Parathyroid adenoma (tissue), 2 donors: ENCODE measurements at regions not wholly inside any gene's neighbourhood (a gene's known extent, or its start where the extent isn't known, plus 50 kb on each side); places are given as distances from the start of the nearest gene placed in this dataset.

Source experiments
- H2AFZ ChIP-seq: fragments of 300-600 bp; sonication (generic); one replicate; pipeline ENCODE4 v1.7.0; 2017; ENCODE audit warnings: antibody characterized with exemption, mild to moderate bottlenecking
- H3K27ac ChIP-seq: fragments of 300-600 bp; sonication (generic); one replicate; pipeline ENCODE4 v1.7.0; 2017
- H3K27me3 ChIP-seq: fragments of 300-600 bp; sonication (generic); one replicate; pipeline ENCODE4 v1.7.0; 2017; ENCODE audit warnings: low read length; ENCODE audit not compliant: control insufficient read depth, insufficient read depth
- H3K36me3 ChIP-seq: fragments of 300-600 bp; sonication (generic); one replicate; pipeline ENCODE4 v1.7.0; 2017; ENCODE audit warnings: low read length; ENCODE audit not compliant: control insufficient read depth, insufficient read depth
- H3K4me1 ChIP-seq: fragments of 300-600 bp; sonication (generic); one replicate; pipeline ENCODE4 v1.7.0; 2017; ENCODE audit warnings: control low read depth
- H3K4me2 ChIP-seq: fragments of 300-600 bp; sonication (generic); one replicate; pipeline ENCODE4 v1.7.0; 2017; ENCODE audit warnings: low read length
- H3K4me3 ChIP-seq: fragments of 300-600 bp; sonication (generic); one replicate; pipeline ENCODE4 v1.7.0; 2017; ENCODE audit warnings: low read depth, low read length
- H3K79me2 ChIP-seq: fragments of 300-600 bp; sonication (generic); one replicate; pipeline ENCODE4 v1.7.0; 2017; ENCODE audit warnings: control low read depth
- H3K9ac ChIP-seq: fragments of 300-600 bp; sonication (generic); one replicate; pipeline ENCODE4 v1.7.0; 2017; ENCODE audit warnings: mild to moderate bottlenecking
- H3K9me3 ChIP-seq: fragments of 300-600 bp; sonication (generic); one replicate; pipeline ENCODE4 v1.7.0; 2017; ENCODE audit warnings: low read length; ENCODE audit not compliant: control insufficient read depth
- TF ChIP-seq, protein P1 (sequence below): fragments of 300-600 bp; sonication (generic); IDR thresholded peaks from one replicate; pipeline ENCODE4 v1.7.0; 2017; ENCODE audit warnings: antibody characterized with exemption, mild to moderate bottlenecking
- donor health status: primary hyperparathyroidism.

DNA sequence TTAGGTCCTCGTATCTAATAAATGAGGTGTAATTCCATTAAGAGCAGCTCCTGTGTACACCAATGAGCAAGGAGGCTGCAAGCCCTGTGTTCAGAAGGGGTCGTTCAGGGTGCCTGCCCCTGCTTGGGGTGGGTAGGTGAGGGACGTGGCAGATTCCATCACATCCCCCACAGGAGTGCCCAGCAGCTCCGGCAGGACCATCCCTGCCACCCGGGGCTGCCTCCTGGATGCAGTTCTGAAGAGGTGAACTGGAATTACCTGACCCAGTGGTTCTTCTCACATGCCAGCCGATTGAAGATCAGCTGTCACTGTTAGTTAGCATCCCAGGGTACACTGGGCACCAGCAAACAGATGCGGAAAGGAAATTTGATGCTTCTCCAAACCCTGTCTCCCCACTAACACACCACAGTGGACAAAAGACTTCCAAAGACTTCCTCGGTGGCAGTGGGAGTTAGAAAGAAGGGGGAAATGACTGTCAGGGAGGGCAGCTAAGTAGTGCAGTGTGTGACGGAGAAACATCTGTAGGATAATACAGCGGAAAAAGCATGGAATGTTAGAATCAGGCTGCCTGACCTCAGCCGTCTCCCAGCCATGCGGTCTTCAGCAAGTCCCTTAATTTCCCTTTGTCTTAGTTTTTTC lies 313.6 kb upstream of the ZMIZ1 start:
- H3K36me3 ChIP-seq, result no peaks in the 10 kb centered on the region
- no peaks in the 10 kb centered on the region for H3K27me3 ChIP-seq
- no peak overlapping the region for H2AFZ ChIP-seq
- H3K9ac ChIP-seq, result no peak overlapping the region
- no peak overlapping the region for H3K4me3 ChIP-seq
- no peaks in the 10 kb centered on the region for H3K4me1 ChIP-seq
- H3K9me3 ChIP-seq, result no peaks in the 10 kb centered on the region
- no peak overlapping the region for H3K27ac ChIP-seq
- TF ChIP-seq, protein P1, sequence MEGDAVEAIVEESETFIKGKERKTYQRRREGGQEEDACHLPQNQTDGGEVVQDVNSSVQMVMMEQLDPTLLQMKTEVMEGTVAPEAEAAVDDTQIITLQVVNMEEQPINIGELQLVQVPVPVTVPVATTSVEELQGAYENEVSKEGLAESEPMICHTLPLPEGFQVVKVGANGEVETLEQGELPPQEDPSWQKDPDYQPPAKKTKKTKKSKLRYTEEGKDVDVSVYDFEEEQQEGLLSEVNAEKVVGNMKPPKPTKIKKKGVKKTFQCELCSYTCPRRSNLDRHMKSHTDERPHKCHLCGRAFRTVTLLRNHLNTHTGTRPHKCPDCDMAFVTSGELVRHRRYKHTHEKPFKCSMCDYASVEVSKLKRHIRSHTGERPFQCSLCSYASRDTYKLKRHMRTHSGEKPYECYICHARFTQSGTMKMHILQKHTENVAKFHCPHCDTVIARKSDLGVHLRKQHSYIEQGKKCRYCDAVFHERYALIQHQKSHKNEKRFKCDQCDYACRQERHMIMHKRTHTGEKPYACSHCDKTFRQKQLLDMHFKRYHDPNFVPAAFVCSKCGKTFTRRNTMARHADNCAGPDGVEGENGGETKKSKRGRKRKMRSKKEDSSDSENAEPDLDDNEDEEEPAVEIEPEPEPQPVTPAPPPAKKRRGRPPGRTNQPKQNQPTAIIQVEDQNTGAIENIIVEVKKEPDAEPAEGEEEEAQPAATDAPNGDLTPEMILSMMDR, result no peak
- H3K4me2 ChIP-seq, result no peak overlapping the region
- no peaks in the 10 kb centered on the region for H3K79me2 ChIP-seq

DNA sequence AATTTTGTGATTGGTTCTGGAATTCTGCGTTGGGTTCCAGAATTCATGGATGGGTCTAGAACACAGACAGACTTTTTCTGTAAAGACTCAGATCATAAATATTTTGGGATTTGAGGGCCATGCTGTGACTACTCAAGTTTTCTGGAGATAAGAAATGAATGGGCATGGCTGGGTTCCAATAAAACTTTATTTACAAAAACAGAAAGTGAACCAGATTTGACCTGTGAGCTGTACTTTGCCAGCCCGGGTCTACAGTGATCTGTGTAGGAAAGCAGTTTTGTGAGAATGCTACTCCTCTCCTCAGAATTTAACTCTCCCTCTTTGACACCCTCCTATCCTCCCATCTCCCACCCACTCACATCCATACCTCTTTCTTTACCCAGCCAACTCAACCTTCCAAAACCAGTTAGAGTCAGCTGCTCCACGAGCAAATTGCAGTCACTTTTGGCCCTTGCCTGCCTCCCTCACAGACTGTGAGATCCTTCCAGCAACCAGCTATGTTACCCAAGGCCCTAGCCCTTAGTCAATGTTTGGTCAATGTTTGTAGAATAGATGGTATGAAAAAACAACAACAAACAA lies 312.8 kb upstream of the ZMIZ1 start:
- Histone ChIP-seq H3K4me3 (no peak overlapping the region), H3K4me1 (no peaks in the 10 kb centered on the region), H3K4me2 (no peak overlapping the region), H3K79me2 (no peaks in the 10 kb centered on the region), H3K27ac (no peak overlapping the region), H3K9ac (no peak overlapping the region), H3K36me3 (no peaks in the 10 kb centered on the region), H3K27me3 (no peaks in the 10 kb centered on the region), H3K9me3 (no peaks in the 10 kb centered on the region), H2AFZ (no peak overlapping the region)
- TF ChIP-seq, protein P1, result no peak

DNA sequence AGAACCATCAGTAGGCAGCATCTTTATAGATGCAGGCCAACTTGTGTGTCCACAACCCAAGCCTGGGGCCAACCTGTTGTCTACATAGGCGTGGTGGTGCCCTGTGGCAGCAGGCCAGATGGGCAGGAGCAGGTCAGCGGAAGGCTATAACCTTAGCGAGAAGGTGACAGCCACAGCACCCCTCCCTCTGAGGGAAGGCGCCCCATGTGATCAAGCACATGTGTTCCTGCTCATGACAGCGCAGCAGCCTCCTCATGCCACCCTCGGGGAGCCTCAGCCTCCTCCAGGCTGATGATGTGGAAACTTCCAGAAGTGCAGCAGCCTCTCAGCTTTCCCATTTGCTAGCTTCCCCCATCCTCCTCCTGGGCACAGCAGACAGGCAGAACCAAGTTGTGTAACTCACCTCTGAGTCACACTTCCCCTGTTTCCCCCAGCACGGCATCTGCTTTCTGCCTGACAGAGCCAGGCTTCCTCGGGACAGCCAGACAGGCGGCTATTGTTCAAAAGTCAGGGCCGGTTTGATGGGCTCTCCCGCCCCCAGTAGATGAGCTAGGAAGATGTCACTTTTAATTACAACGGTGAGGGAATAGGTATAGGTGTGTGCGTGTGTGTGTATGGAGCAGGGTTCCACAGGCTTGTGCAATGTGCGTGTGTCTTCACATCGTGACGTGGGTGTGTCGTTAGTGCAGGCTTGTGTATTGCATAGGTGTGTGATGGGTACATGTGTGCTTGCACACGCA lies 312.0 kb upstream of the ZMIZ1 start:
- H3K36me3 ChIP-seq, result no peaks in the 10 kb centered on the region
- no peaks in the 10 kb centered on the region for H3K9me3 ChIP-seq
- H3K4me2 ChIP-seq, result no peak overlapping the region
- TF ChIP-seq, protein P1, result no peak
- H3K9ac ChIP-seq, result no peak overlapping the region
- H2AFZ ChIP-seq, result no peak overlapping the region
- no peaks in the 10 kb centered on the region for H3K27me3 ChIP-seq
- no peaks in the 10 kb centered on the region for H3K79me2 ChIP-seq
- no peak overlapping the region for H3K4me3 ChIP-seq
- no peak overlapping the region for H3K27ac ChIP-seq
- H3K4me1 ChIP-seq, result no peaks in the 10 kb centered on the region

DNA sequence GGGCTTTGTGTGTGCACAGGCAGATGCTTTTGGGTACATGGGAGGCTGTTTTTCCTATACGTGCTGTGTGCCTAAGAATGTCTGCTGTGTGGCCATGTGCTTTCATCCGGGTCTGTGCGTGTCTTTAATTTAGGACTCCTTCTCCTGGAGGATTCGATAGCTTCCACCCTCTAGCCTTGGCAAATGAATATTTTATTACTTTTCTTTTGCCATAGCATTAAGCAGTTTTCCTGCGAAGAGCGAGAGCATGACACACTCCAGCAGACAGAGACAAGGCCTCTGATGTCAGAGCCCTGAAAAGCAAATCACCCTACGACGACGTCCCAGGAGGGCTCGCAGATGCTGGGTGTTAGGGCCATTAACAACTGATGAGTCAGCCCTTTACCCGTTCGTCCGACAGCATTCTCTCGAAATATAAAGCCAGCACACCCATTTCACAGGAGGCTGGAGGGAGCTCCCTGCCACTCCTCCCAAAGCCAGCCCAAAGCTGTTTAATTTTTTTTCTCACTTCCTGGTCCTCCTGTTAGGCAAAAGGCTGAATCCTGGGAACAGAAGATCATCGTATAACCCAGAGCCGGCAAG lies 311.3 kb upstream of the ZMIZ1 start:
- no peaks in the 10 kb centered on the region for H3K79me2 ChIP-seq
- H3K9ac ChIP-seq, result no peak overlapping the region
- TF ChIP-seq, protein P1, result no peak

More for the DNA sequence above, 311.3 kb upstream of the ZMIZ1 start:
- no peaks in the 10 kb centered on the region for H3K36me3 ChIP-seq
- no peaks in the 10 kb centered on the region for H3K9me3 ChIP-seq
- no peak overlapping the region for H3K4me2 ChIP-seq
- no peaks in the 10 kb centered on the region for H3K4me1 ChIP-seq
- no peak overlapping the region for H2AFZ ChIP-seq
- no peaks in the 10 kb centered on the region for H3K27me3 ChIP-seq
- H3K27ac ChIP-seq, result no peak overlapping the region
- H3K4me3 ChIP-seq, result no peak overlapping the region
